ENCODE measurements at regions not wholly inside any gene's neighbourhood (a gene's known extent, or its start where the extent isn't known, plus 50 kb on each side); places are given as distances from the start of the nearest gene placed in this dataset.

DNA sequence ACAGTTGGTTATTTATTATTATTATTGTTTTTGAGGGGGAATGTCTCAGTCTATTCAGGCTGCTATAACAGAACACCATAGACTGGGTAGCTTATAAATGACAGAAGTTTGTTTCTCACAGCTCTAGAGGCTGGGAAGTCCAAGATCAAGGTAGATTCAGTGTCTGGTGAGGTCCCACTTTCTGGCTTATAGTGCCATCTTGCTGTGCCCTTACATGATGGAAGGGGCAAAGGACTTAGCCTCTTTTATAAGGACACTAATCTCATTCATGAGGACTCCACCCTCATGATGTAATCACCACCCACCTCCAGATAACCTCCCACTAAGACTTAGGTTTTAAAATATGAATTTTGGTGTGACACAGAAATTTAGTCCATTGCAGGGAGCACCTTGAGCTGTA is 224.6 kb downstream of the HAPSTR1 start:
- Histone ChIP-seq H3K4me3 (ENCODE audit: low read depth, low read length, poor library complexity, severe bottlenecking) (no peak overlapping the region), H3F3A (ENCODE audit: insufficient read depth, low read length) (no peaks in the 10 kb centered on the region), H4K20me1 (ENCODE audit: insufficient read depth, low read length) (no peaks in the 10 kb centered on the region), H3K79me2 (ENCODE audit: insufficient read depth, low read length) (no peaks in the 10 kb centered on the region), H3K27ac (ENCODE audit: low read depth, low read length, poor library complexity, severe bottlenecking) (no peak overlapping the region), H3K4me1 (ENCODE audit: insufficient read depth, low read length, severe bottlenecking) (no peaks in the 10 kb centered on the region), H3K9me3 (ENCODE audit: low read length) (no peaks in the 10 kb centered on the region), H3K27me3 (ENCODE audit: insufficient read depth, low read length) (no peaks in the 10 kb centered on the region), H3K4me2 (ENCODE audit: low read length) (no peak overlapping the region), H3K36me3 (ENCODE audit: insufficient read depth, low read length) (no peaks in the 10 kb centered on the region), H3K9ac (ENCODE audit: low read length) (no peak overlapping the region), H3K9me2 (ENCODE audit: low read depth, low read length) (no peaks in the 10 kb centered on the region), H2AFZ (ENCODE audit: low read length) (no peak overlapping the region)
- TF ChIP-seq, protein P1, sequence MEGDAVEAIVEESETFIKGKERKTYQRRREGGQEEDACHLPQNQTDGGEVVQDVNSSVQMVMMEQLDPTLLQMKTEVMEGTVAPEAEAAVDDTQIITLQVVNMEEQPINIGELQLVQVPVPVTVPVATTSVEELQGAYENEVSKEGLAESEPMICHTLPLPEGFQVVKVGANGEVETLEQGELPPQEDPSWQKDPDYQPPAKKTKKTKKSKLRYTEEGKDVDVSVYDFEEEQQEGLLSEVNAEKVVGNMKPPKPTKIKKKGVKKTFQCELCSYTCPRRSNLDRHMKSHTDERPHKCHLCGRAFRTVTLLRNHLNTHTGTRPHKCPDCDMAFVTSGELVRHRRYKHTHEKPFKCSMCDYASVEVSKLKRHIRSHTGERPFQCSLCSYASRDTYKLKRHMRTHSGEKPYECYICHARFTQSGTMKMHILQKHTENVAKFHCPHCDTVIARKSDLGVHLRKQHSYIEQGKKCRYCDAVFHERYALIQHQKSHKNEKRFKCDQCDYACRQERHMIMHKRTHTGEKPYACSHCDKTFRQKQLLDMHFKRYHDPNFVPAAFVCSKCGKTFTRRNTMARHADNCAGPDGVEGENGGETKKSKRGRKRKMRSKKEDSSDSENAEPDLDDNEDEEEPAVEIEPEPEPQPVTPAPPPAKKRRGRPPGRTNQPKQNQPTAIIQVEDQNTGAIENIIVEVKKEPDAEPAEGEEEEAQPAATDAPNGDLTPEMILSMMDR (IDR thresholded peaks at IDR 0.05; ENCODE audit: low read length) = no peak

GRCh38 chr16:9316615-9317014 is 225.2 kb downstream of the HAPSTR1 start:
- H3K27me3 ChIP-seq (ENCODE audit: insufficient read depth, low read length) = no peaks in the 10 kb centered on the region
- H3K79me2 ChIP-seq (ENCODE audit: insufficient read depth, low read length) = no peaks in the 10 kb centered on the region
- no peaks in the 10 kb centered on the region for H3K4me1 ChIP-seq (ENCODE audit: insufficient read depth, low read length, severe bottlenecking)
- H2AFZ ChIP-seq (ENCODE audit: low read length) = no peak overlapping the region
- H3K4me3 ChIP-seq (ENCODE audit: low read depth, low read length, poor library complexity, severe bottlenecking) = no peak overlapping the region
- no peak for TF ChIP-seq EZH2 (IDR thresholded peaks at IDR 0.05; ENCODE audit: borderline replicate concordance, low read length)
- TF ChIP-seq, protein P1 (IDR thresholded peaks at IDR 0.05; ENCODE audit: low read length) = no peak
- no peaks in the 10 kb centered on the region for H3F3A ChIP-seq (ENCODE audit: insufficient read depth, low read length)
- H3K9me2 ChIP-seq (ENCODE audit: low read depth, low read length) = no peaks in the 10 kb centered on the region
- no peak overlapping the region for H3K4me2 ChIP-seq (ENCODE audit: low read length)
- no peaks in the 10 kb centered on the region for H4K20me1 ChIP-seq (ENCODE audit: insufficient read depth, low read length)
- H3K9me3 ChIP-seq (ENCODE audit: low read length) = no peaks in the 10 kb centered on the region
- no peak overlapping the region for H3K9ac ChIP-seq (ENCODE audit: low read length)
- H3K27ac ChIP-seq (ENCODE audit: low read depth, low read length, poor library complexity, severe bottlenecking) = no peak overlapping the region
- H3K36me3 ChIP-seq (ENCODE audit: insufficient read depth, low read length) = no peaks in the 10 kb centered on the region

GRCh38 chr16:9318764-9319163 is 227.3 kb downstream of the HAPSTR1 start:
- Histone ChIP-seq H3K79me2 (ENCODE audit: insufficient read depth, low read length) (no peaks in the 10 kb centered on the region), H3K9me3 (ENCODE audit: low read length) (no peaks in the 10 kb centered on the region), H3K4me2 (ENCODE audit: low read length) (no peak overlapping the region), H3K4me1 (ENCODE audit: insufficient read depth, low read length, severe bottlenecking) (no peaks in the 10 kb centered on the region), H3K36me3 (ENCODE audit: insufficient read depth, low read length) (no peaks in the 10 kb centered on the region), H3K9me2 (ENCODE audit: low read depth, low read length) (no peaks in the 10 kb centered on the region), H3K9ac (ENCODE audit: low read length) (no peak overlapping the region), H2AFZ (ENCODE audit: low read length) (no peak overlapping the region), H4K20me1 (ENCODE audit: insufficient read depth, low read length) (no peaks in the 10 kb centered on the region), H3K27me3 (ENCODE audit: insufficient read depth, low read length) (no peaks in the 10 kb centered on the region), H3K4me3 (ENCODE audit: low read depth, low read length, poor library complexity, severe bottlenecking) (no peak overlapping the region), H3K27ac (ENCODE audit: low read depth, low read length, poor library complexity, severe bottlenecking) (no peak overlapping the region), H3F3A (ENCODE audit: insufficient read depth, low read length) (no peaks in the 10 kb centered on the region)
- TF ChIP-seq, protein P1 (IDR thresholded peaks at IDR 0.05; ENCODE audit: low read length) = no peak
- no peak for TF ChIP-seq EZH2 (IDR thresholded peaks at IDR 0.05; ENCODE audit: borderline replicate concordance, low read length)

Measured in OCI-LY1 (cell line).